GM21360 (cell line): ENCODE measurements at regions not wholly inside any gene's neighbourhood (a gene's known extent, or its start where the extent isn't known, plus 50 kb on each side); places are given as distances from the start of the nearest gene placed in this dataset.

Experiments used
- ATAC-seq: cut with Tn5 transposase; IDR thresholded peaks from one replicate; pipeline ENCODE4 v1.9.1; 2021; ENCODE audit warnings: mild to moderate bottlenecking, moderate library complexity; ENCODE audit not compliant: unreplicated experiment

DNA sequence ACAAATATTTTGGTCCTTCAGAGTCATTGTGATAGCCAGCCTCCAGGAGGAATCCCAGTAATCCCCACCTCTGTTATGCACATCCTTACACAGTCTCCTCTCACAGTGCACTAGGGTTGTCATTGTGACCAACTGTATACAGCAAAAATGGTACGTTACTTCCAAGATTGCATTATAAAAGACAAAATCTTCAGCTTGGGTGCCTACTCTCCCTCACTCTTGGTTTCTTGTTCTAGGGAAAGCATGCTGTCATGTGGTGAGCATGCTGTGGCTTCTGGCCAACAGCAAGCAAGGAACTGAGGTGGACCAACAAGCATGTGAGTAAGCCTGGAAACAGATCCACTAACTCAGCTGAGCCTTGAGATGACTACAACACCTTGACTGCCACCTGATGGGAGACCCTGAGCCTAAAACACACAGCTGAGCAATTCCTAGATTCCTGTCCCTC lies 130.1 kb upstream of the DST start:
- ATAC-seq = peak; percentile 50

DNA sequence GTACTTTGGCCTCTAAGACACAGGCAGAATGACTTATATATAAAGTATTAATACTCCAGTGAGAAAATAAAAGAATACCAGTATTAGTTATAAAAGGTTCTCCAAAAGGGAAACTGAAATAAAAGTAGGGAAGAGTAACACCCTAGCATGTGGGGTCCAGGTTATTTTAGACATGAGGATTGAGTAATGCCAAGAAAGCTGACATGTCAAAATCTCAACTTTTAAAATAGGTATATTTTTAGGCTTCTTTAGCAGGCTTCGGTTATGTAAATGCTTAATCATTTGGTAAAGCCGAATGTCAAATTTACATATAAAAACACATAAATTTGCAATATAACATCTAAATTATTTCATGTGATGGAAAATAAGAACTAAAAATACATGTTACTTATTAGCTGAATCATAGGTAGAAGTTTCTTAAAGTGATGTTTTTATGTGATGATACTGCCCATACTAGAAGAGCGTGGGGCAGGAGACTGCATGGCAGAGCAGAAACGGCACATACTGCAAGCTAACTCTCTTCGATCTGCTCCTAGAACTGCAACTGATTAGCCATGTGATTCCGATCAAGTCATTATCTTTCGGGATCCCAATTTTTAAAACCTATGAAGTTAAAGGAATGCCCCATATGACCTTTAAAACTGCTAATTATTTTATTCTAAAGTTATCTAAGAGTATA lies 129.4 kb upstream of the DST start:
- ATAC-seq = no peak

DNA sequence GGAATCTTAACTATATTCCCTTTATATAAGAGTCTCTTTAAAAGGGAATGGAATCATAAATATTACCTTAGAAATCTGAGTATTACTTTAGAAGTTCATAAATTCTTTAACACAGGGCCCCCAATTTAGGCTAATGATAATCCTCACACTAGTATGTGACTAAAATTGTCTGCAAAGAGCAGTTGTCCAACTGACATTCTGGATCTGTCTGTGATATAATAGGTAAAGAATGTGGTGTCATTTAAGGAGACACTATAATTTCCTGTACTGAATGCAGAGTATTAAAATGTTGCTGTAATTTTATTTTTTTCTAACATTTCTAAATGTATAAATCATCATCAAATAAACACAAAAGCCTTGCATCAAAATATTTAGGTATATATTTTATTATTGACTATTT lies 128.5 kb upstream of the DST start:
- no peak for ATAC-seq

DNA sequence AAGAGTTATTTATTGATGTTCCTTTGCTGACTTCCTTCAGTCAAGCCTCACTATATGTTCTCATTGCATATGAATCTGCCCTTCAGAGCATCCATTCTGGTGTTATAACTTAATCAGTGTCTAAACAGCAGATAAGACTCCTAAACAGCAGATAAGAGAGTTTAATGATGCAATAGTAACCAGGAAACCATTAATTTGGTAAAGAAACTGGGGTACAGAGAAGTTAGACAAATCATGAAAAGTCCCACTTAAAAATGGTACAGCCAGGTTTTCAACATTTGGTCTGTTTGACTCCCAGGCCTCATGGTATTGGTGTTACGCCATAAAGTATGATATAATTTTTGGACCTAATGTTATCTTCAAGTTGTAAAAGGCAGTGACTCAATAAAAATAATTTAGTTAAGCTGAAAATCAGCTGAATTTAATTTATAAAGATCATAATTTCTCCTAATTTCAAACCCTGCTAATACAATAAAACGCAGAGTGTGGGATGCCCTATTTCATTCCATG lies 127.4 kb upstream of the DST start:
- no peak for ATAC-seq

DNA sequence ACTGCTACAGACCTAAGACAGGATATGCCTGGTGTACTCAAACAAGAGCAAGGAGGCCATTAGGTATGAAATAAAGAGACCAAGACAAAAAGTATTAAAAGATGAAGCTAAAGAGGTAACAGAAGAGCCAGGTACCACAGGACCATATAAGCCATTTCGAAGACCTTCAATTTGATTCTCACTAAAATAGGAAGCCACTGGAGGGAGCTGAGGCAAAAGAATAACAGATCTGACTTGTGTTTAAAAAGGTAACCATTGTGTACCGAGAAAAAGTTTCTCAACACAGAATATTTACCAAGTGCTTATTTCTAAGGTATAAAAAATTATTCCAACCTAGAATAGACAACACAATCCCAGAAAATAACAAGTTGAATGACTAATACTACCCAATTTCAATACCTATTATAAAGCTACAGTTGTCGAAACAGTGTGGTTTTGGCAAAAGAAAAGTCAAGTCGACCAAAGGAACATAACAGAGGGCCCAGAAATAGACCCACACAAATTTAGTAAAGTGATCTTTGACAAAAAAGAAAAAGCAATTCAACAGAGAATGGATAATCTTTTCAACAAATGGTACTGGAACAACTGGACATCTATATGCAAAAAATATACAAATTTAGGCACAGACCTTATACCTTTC lies 125.3 kb upstream of the DST start:
- ATAC-seq = no peak

DNA sequence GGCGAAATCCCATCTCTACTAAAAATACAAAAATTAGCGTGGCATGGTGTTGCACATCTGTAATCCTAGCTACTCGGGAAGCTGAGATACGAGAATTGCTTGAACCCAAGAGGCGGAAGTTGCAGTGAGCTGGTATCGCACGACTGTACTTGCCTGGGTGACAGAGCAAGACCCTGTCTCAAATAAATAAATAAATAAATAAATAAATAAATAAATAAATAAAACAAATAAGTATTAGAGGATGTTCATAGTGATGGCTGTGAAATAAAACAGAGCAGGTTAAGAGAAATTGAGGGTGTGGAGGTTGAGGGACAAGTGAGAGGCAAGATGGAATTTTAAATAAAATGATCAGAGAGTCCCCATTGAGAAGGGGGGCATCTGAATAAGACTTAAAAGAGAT lies 124.7 kb upstream of the DST start:
- ATAC-seq = no peak

DNA sequence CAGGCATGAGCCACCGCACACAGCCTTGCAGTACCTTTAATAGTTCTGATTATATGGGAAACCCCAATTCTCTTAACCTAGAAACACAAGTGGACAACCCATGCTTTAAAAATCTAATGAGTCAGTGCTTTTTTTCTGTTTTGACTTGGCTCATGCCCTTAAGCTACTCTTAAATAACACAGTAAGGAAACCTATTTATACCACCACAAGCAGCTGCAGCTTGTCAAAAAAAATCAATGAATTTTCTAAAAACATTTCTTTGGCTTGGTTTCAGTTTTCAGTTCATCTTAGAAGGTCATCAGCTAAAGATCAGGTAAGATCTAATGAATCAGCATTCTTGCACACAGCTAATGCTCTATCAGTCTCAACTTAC lies 124.1 kb upstream of the DST start:
- peak; percentile 81 for ATAC-seq

DNA sequence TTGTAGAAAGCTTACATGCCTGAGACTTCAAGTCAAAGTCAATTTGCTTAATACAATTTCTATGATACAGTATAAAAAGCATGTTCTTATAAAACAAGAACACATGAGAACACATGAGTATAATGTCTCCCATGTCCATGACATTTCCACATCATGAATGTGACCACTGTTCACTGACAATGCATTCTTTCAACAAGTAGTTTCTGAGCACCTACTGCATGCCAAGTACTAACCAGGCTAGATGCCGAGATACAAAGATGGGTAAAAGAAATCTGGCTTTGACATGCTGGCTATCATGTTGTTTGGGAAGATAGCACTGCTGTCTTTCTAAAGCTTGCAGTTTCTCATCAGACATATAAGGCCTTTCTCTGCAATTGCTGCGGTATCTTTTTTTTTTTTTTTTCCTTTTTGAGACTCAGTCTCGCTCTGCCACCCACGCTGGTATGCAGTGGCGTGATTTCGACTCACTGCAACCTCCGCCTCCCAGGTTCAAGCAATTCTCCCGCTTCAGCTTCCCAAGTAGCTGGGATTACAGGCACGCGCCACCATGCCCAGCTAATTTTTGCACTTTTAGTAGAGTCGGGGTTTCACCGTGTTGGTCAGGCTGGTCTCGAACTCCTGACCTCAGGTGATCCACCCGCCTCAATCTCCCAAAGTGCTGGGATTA lies 123.6 kb upstream of the DST start:
- ATAC-seq = no peak

DNA sequence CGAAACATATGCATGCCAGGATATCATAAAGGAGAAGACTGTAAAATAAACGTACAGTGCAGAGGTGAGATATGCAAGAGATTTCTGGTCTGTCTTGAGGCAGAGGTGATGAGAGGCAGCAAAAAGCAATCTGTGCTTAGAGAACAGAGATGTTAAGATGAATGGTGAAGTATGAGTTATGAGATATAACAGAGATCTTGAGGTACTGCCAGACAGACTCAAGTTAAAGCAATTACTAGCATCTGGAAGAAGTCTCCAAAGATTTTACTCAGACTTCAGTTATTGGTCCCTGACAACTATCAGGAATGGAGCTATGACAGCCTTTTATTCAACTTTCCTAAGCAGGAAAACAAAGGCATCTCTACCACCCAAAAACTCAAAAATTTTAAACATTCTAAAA lies 122.8 kb upstream of the DST start:
- no peak for ATAC-seq

DNA sequence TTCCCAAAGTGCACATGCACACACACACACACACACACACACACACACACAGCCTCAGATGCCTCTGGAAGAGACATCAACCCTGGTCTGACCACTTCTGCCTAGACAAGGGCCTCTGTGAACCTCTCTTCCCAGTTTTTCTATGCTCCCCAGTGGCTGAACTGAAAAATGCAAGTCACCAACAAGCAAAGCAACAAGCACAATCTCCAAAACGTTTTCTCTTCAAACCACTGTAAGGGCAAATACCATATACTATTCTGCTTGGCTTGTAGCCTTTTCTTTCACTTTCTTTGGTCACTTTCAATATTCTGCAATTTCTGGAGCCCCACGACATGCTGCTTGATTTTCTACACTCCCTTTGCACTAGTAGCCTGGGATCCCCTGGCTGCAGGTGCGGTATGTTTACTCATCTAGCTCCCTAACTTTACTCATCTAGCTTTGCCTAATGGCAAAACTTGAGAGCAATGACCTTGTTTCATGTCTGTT lies 121.4 kb upstream of the DST start:
- ATAC-seq = peak; percentile 32

DNA sequence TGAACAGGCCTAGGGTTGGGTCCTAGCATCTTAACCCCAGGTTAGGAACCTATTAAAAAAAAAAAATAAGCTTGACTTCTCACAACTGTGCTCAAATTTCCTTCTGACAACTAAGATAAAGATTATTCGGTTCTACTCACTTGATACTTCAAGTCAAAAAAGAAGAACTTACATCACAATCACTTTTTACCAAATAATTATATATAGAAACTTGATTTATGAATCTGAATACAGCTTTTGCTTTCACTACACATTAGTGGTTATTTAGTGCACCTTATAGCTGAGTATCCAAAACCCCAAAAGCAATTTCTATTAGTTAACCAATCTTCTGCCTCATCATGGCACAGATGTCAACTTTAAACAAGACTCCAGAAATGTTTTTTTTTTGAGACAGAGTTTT lies 119.0 kb upstream of the DST start:
- ATAC-seq = no peak

DNA sequence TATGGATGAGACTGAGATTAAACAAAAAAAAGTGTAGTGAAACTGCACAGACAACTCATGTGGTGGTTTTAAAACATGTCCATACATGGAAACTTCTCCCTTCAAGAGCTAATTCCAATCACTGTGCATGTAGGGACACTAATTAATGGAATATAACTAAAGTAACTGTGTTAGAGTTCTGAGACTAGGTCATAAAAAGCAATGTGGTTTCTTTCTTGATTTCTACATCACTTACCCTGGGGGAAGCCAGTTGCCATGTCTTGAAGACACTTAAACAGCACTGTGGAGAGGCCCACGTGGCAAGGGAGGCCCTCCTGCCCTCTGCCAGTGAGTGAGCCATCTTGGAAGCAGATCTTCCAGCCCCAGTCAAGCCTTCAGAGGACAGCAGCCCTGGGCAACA lies 118.2 kb upstream of the DST start:
- no peak for ATAC-seq

DNA sequence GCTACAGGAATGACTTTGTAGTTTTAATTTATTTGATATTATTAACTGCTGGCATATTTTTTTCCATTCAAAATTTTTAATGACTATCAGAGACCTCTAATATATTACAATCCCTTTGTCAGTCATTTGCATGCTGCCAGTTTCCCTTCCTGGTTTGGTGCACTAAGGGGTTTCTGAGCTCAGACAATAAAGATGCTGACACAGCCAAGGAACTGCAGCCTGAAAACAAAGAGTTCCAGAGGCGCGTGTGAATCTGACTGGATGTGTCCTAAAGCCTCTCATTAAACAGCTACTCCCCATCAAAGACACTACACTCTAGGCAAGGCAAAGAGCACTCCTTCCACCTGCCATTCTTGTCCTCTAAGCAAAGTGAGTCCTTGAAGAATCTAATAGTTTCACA lies 116.8 kb upstream of the DST start:
- ATAC-seq = no peak

DNA sequence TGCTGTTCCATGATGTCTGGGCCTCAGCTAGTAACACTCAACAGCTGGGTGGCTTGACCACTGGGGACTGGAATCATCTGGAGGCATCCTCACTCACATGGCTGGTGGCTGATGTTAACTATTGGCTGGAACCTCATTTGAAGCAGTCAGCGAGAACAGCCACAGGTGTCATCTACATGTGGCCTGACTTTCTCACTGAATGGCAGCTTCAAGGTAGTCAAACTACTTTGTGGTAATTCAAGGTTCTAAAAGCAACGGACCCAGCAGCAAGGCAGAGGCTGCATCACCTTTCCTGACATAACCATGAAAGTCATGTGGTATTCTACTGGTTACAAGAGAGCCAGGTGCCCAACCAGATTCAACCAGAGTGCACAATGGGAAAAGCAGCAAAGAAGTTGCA lies 115.9 kb upstream of the DST start:
- ATAC-seq = no peak

DNA sequence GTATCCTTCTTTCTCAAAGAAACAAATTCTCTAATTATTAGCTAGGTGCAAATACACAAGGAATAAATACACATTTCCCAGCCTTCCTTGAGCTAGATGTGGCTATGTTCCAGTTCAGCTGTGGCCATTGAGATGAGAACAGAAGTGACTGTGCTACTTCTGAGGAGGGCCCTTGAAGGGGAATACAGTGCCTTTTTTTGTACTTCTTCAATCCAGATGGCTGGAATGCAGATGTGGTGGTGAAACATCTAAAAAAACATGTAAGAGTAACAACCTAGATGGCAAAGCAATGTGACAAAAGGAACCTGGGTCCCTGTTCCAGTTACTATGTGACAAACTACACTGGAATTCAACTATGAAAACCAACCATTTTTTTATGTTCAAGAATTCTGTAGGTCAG lies 115.4 kb upstream of the DST start:
- no peak for ATAC-seq

DNA sequence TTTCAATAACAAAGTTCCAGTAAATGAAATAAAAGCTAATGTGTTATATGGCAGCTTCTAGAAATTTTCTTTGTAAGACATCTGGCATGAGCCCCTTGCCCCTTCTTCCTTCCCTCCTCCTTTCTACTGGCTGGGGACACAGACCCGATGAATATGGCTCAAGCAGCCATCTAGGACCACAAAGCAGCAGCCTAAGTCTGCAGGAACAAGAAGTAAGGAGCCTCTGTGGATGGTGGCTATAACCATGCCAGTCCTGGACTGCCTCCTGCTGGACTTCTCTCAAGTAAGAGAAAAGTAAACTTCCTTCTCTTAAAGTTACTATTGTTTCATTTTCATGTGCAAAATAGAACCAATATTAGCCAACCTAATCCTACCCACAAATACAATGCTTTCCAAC lies 114.9 kb upstream of the DST start:
- ATAC-seq = peak; percentile 44

DNA sequence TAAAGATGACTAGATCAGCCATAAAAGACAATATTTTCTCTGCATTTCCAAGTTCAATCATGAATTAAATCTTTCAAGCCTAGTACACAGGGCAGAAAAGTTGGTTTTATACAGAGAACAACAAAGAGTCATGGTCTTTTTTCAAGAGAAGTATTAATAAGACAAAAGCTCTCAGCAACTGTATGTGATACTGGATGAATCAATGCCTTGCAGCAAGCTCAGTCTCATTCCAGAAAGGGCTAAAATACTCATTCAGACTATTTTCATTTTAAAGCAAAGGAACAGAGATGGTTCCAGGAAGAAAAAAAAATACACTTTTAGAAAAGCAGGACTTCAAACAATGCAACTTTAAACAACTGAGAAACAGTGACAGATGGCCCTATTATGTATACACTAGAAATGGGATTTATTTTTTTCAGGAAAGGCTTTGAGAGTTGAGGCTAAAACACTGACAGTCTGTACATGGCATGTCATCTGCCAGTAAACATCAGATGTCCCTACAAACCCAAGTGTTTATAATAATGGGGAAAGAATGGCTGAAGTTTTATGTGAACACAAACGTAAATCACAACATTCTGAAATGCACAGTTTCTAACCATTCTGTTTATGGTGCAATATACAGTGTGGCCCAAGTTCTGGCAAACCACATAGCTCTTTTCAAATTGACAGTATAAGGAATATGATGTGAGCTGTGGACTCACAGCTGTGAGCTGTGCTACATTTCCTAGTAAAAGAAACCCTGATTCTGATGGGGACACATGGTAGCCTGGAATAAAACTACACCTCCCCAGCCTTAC lies 114.3 kb upstream of the DST start:
- no peak for ATAC-seq

DNA sequence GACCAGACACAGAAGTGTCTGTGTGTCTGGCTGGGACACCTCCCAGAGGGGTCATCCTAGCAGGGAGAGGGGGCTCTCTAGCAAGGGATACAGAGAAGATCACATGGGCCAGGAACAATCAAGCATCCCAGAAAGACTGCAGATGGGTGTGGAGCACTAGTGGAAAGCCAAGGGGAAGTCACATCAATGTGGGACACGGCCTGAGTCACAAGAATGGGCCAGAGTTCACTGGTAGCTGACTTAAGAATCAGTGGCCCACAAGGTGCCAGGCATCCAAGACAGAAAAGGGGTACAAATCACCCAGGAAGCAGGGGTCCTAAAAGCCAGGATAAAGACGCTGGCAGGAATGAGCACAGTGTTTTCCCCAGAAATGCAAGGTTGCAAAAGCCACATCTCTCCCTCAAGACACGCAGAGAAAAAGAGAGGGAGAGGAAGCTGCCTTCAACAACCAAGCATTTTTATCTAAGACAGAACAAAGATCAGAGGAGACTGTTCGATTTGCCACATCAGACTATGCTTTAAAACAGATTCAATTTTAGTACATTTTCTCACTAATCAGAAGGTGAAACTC lies 113.6 kb upstream of the DST start:
- no peak for ATAC-seq

DNA sequence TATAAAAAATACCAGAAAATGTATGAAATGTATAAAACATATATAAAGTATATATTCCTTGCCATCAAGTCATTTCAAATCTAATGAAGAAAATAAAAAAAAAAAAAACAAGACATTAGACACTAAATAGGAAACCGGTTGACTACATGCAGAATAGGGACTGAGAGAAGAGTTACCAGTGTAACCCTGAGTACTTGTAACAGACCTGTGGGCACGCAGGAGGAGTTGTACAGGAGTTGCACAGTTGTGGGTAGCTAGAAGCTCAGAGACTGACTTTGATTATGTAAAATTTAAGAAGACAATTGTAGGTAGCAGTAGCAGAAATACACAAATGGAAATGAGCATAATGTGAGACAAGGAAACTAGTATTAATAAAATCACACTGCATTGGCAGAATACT lies 112.4 kb upstream of the DST start:
- no peak for ATAC-seq

DNA sequence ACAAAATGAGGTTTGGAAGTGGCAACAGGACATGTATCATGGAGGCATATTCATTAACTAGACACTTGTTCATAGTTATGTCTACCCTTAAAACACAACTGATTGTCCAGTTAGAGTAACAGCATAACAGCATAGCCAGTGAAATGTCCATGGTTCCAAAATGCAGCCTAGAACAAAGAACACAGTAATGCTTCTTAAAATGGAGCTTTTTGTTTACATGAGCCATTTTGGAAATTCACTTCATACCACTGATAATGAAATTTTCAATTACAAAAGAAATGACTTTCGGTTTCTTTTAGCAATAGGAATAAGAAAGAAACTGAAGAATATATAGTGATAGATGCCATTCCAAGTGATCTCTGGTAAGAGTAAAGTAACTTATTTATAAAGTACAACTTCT lies 111.1 kb upstream of the DST start:
- no peak for ATAC-seq

DNA sequence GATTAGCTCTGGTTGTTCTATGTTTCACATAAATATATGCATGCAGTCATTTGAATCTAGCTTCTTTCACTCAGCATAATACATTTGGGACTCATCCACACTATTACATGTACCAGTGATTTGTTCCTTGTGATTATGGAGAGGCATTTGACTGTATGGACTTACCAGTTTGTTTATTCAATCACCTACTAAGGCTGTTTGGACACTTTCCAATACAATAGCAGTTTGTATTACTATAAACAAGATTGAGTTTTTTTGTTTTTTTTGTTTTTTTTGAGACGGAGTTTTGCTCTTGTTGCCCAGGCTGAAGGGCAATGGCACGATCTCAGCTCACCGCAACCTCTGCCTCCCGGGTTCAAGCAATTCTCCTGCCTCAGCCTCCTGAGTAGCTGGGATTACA lies 109.8 kb upstream of the DST start:
- ATAC-seq = no peak
